ENCODE measurements at regions not wholly inside any gene's neighbourhood (a gene's known extent, or its start where the extent isn't known, plus 50 kb on each side); places are given as distances from the start of the nearest gene placed in this dataset.

DNA sequence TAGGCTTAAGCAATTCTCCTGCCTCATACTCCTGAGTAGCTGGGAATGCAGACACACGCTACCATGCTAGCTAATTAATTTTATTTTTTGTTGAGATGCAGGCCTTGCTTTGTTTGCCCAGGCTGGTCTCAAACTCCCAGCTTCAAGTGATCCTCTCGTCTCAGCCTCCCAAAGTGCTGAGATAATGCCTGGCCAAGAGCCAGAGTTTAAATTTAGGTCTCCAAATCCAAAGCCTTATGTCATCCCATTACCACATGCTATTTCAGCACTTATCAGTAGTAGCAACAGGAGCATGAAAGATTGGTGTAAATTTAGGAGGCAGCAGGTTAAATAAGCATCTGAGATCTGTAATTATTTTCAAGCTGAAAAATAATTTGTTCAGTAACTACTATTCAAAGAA is 326.1 kb upstream of the ANO5 start:
- Histone ChIP-seq H3K36me3 (ENCODE audit: control insufficient read depth in 5 of 5, insufficient read depth in 5 of 5, low read length in 5 of 5) (no peaks in the 10 kb centered on the region), H3K27me3 (ENCODE audit: control insufficient read depth in 5 of 5, insufficient read depth in 4 of 5, low read length in 5 of 5) (no peaks in the 10 kb centered on the region)

DNA sequence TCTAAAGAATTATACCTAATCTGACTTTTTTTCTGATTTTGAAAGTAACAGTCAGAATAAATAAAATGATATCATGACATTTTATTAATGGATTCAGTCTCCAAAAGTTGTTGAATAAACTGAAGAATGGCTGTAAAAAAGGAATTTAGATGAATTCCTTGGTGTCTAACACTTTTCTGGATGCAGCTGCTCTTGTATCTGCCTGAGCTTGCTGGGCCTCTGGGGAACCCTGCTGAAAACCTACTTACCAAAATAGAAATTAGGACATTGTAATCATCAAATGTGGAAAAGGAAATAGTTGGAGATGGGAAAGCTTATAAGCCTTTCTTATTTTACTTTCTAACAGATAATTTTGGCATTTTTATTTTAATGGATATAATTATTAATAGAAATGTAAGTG is 315.7 kb upstream of the ANO5 start:
- no peaks in the 10 kb centered on the region for H3K36me3 ChIP-seq (ENCODE audit: control insufficient read depth in 5 of 5, insufficient read depth in 5 of 5, low read length in 5 of 5)
- no peaks in the 10 kb centered on the region for H3K4me1 ChIP-seq (ENCODE audit: control insufficient read depth in 5 of 5, insufficient read depth in 5 of 5, low read length in 5 of 5)
- H3K9me3 ChIP-seq (ENCODE audit: control insufficient read depth in 5 of 5, low read length in 5 of 5), result peaks cover 0 to 4% (median 0%) of the 10 kb centered on the region in 5 donors
- no peak overlapping the region for H3K27ac ChIP-seq (ENCODE audit: low read depth, low read length)
- H3K27me3 ChIP-seq (ENCODE audit: control insufficient read depth in 5 of 5, insufficient read depth in 4 of 5, low read length in 5 of 5), result no peaks in the 10 kb centered on the region
- no peak overlapping the region for H3K9ac ChIP-seq (ENCODE audit: low read length in 5 of 5)
- no peak overlapping the region for H3K4me3 ChIP-seq (ENCODE audit: low read depth in 1 of 5, low read length in 5 of 5)

More for the DNA sequence above, 326.1 kb upstream of the ANO5 start:
- Histone ChIP-seq H3K27ac (ENCODE audit: low read depth, low read length) (no peak overlapping the region), H3K9ac (ENCODE audit: low read length in 5 of 5) (no peak overlapping the region), H3K9me3 (ENCODE audit: control insufficient read depth in 5 of 5, low read length in 5 of 5) (no peaks in the 10 kb centered on the region), H3K4me1 (ENCODE audit: control insufficient read depth in 5 of 5, insufficient read depth in 5 of 5, low read length in 5 of 5) (no peaks in the 10 kb centered on the region), H3K4me3 (ENCODE audit: low read depth in 1 of 5, low read length in 5 of 5) (no peak overlapping the region)

DNA sequence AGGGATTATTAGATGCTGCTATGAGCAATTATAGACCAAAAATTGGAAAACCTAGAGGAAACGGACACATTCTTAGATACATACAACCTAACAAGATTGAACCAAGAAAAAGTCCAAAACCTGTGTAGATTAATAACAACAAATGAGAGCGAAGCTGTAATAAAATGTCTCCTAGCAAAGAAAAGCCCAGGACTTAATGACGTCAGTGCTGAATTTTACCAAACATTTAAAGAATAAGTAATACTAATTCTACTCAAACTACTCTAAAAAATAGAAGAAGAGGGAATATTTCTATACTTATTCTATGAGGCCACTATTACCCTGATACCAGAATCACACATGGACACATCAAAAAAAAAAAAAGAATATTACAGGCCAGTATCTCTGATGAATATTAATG is 309.5 kb upstream of the ANO5 start:
- Histone ChIP-seq H3K9me3 (ENCODE audit: control insufficient read depth in 5 of 5, low read length in 5 of 5) (peaks cover 0 to 4% (median 0%) of the 10 kb centered on the region in 5 donors), H3K4me1 (ENCODE audit: control insufficient read depth in 5 of 5, insufficient read depth in 5 of 5, low read length in 5 of 5) (no peaks in the 10 kb centered on the region), H3K27ac (ENCODE audit: low read depth, low read length) (no peak overlapping the region), H3K4me3 (ENCODE audit: low read depth in 1 of 5, low read length in 5 of 5) (no peak overlapping the region), H3K36me3 (ENCODE audit: control insufficient read depth in 5 of 5, insufficient read depth in 5 of 5, low read length in 5 of 5) (no peaks in the 10 kb centered on the region), H3K9ac (ENCODE audit: low read length in 5 of 5) (no peak overlapping the region), H3K27me3 (ENCODE audit: control insufficient read depth in 5 of 5, insufficient read depth in 4 of 5, low read length in 5 of 5) (no peaks in the 10 kb centered on the region)

DNA sequence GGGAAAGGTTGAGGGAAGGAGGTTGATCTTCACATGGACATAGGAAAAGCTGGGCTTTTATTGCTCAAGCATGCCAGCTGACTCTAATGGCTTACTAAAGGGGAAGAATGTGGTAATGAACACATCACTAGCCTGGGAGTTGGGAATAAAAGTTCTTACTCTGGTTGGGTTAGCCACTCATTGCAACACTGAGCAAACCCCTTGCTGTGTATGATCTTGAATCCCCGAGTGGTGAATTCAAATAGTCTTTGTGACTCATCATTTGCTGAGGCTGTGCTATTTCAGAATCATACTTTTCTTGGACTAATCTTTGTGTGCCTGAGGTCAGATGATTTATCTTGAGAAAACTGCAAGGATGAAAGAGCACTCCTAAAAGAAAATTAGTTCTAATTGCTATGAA is 304.1 kb upstream of the ANO5 start:
- Histone ChIP-seq H3K4me1 (ENCODE audit: control insufficient read depth in 5 of 5, insufficient read depth in 5 of 5, low read length in 5 of 5) (peaks cover 0 to 8% (median 2%) of the 10 kb centered on the region in 5 donors), H3K36me3 (ENCODE audit: control insufficient read depth in 5 of 5, insufficient read depth in 5 of 5, low read length in 5 of 5) (no peaks in the 10 kb centered on the region), H3K4me3 (ENCODE audit: low read depth in 1 of 5, low read length in 5 of 5) (no peak overlapping the region), H3K9ac (ENCODE audit: low read length in 5 of 5) (no peak overlapping the region), H3K27me3 (ENCODE audit: control insufficient read depth in 5 of 5, insufficient read depth in 4 of 5, low read length in 5 of 5) (no peaks in the 10 kb centered on the region), H3K27ac (ENCODE audit: low read depth, low read length) (peak overlapping the region; percentile 53), H3K9me3 (ENCODE audit: control insufficient read depth in 5 of 5, low read length in 5 of 5) (no peaks in the 10 kb centered on the region)

DNA sequence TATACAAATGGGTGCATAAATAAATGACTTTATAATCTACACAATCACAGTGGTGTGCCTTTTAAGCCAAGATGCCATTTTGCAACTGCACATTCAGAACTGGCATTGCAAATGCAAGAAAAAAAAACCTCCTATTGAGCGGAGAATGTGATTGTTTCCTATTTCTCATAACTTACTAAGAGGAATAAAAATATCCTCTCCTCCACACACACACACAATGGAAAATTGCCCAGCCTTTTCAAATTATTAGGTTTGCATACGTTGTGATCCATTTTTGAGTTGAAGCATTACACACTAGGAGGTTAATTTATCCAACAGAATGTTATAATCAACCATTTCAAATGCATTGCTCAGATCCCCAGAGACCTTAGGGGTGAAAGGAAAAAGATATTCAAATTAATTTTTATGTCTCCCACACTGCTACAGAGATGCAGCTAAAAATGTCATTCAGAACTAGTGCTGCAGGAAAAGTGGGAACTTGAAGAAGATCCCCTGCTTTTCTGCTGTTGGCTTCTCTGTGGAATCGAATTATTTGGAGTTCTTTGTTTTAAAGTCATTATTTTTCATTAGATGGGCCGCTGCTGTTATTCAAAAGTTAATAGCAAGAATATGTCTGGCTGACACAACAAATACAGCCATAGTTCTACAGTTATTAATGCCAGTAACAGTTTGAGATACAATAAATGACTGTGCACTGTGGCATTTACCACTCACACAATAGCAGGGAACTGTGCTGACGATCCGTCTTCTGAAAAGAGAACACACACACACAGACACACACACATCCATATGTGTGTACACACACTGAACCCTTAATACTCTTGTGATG is 299.9 kb upstream of the ANO5 start:
- Histone ChIP-seq H3K27ac (ENCODE audit: low read depth, low read length) (no peak overlapping the region), H3K36me3 (ENCODE audit: control insufficient read depth in 5 of 5, insufficient read depth in 5 of 5, low read length in 5 of 5) (no peaks in the 10 kb centered on the region), H3K9ac (ENCODE audit: low read length in 5 of 5) (no peak overlapping the region), H3K4me3 (ENCODE audit: low read depth in 1 of 5, low read length in 5 of 5) (no peak overlapping the region), H3K27me3 (ENCODE audit: control insufficient read depth in 5 of 5, insufficient read depth in 4 of 5, low read length in 5 of 5) (no peaks in the 10 kb centered on the region), H3K4me1 (ENCODE audit: control insufficient read depth in 5 of 5, insufficient read depth in 5 of 5, low read length in 5 of 5) (peaks cover 0 to 8% (median 2%) of the 10 kb centered on the region in 5 donors), H3K9me3 (ENCODE audit: control insufficient read depth in 5 of 5, low read length in 5 of 5) (no peaks in the 10 kb centered on the region)

DNA sequence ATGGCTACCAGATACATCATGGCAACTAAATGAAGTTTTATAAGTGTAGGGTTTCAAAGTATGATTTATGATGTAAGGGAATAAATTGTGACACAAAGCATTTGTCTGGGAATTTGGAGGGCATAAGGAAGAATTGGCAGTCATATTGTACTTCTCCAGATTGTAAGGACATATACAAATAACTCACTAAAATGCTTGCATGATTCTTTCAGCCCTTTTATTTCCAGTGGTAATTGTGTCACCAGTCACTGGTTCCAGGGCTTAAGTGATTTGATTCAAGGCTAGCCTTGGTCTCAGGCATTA is 299.4 kb upstream of the ANO5 start:
- H3K4me1 ChIP-seq (ENCODE audit: control insufficient read depth in 5 of 5, insufficient read depth in 5 of 5, low read length in 5 of 5), result peaks cover 0 to 8% (median 2%) of the 10 kb centered on the region in 5 donors
- no peak overlapping the region for H3K27ac ChIP-seq (ENCODE audit: low read depth, low read length)
- no peak overlapping the region for H3K9ac ChIP-seq (ENCODE audit: low read length in 5 of 5)
- no peak overlapping the region for H3K4me3 ChIP-seq (ENCODE audit: low read depth in 1 of 5, low read length in 5 of 5)
- no peaks in the 10 kb centered on the region for H3K27me3 ChIP-seq (ENCODE audit: control insufficient read depth in 5 of 5, insufficient read depth in 4 of 5, low read length in 5 of 5)
- H3K9me3 ChIP-seq (ENCODE audit: control insufficient read depth in 5 of 5, low read length in 5 of 5), result no peaks in the 10 kb centered on the region
- H3K36me3 ChIP-seq (ENCODE audit: control insufficient read depth in 5 of 5, insufficient read depth in 5 of 5, low read length in 5 of 5), result no peaks in the 10 kb centered on the region

DNA sequence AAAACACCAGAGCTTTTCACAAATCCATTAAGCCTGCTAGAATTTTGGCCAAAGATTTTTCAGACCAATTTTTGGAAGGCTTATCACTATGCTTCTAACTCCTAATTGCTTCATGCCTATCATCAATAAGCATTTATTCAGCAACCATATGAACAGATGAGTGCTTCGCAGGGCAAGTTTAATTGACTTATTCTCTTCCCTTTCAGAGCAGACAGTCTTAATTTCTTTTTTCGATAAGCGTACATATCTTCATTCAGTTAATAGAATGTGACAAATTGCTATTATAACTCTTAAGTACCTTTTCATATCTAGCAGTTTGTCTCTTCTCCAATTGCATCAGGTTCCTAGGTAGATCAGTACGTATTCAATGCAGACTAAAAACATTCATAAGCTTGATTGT is 298.4 kb upstream of the ANO5 start:
- peaks cover 0 to 4% (median 0%) of the 10 kb centered on the region in 5 donors for H3K4me1 ChIP-seq (ENCODE audit: control insufficient read depth in 5 of 5, insufficient read depth in 5 of 5, low read length in 5 of 5)
- no peaks in the 10 kb centered on the region for H3K9me3 ChIP-seq (ENCODE audit: control insufficient read depth in 5 of 5, low read length in 5 of 5)
- H3K9ac ChIP-seq (ENCODE audit: low read length in 5 of 5), result no peak overlapping the region
- H3K27ac ChIP-seq (ENCODE audit: low read depth, low read length), result no peak overlapping the region
- no peak overlapping the region for H3K4me3 ChIP-seq (ENCODE audit: low read depth in 1 of 5, low read length in 5 of 5)
- H3K27me3 ChIP-seq (ENCODE audit: control insufficient read depth in 5 of 5, insufficient read depth in 4 of 5, low read length in 5 of 5), result no peaks in the 10 kb centered on the region
- H3K36me3 ChIP-seq (ENCODE audit: control insufficient read depth in 5 of 5, insufficient read depth in 5 of 5, low read length in 5 of 5), result no peaks in the 10 kb centered on the region

DNA sequence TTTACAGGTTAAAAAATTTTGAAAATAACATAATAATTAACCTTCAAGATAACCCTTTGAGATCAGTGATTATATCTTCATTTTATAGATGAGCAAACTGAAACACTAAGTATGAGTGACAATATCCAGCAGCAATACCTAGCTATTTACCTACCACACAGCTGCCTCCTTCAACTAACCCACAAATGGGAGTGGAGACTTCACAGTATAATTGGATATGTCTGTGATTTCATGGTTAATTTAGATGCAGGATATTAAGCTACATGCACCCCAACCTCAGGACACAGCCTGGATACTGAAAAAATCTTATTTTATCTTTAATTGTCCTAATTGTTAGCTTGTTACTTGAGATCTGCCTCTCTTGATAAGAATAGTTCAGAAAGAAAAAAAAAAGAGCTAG is 297.2 kb upstream of the ANO5 start:
- no peak overlapping the region for H3K9ac ChIP-seq (ENCODE audit: low read length in 5 of 5)
- H3K4me3 ChIP-seq (ENCODE audit: low read depth in 1 of 5, low read length in 5 of 5), result no peak overlapping the region
- H3K27ac ChIP-seq (ENCODE audit: low read depth, low read length), result no peak overlapping the region
- H3K9me3 ChIP-seq (ENCODE audit: control insufficient read depth in 5 of 5, low read length in 5 of 5), result no peaks in the 10 kb centered on the region
- no peaks in the 10 kb centered on the region for H3K36me3 ChIP-seq (ENCODE audit: control insufficient read depth in 5 of 5, insufficient read depth in 5 of 5, low read length in 5 of 5)
- peaks cover 0 to 4% (median 0%) of the 10 kb centered on the region in 5 donors for H3K4me1 ChIP-seq (ENCODE audit: control insufficient read depth in 5 of 5, insufficient read depth in 5 of 5, low read length in 5 of 5)
- H3K27me3 ChIP-seq (ENCODE audit: control insufficient read depth in 5 of 5, insufficient read depth in 4 of 5, low read length in 5 of 5), result no peaks in the 10 kb centered on the region

DNA sequence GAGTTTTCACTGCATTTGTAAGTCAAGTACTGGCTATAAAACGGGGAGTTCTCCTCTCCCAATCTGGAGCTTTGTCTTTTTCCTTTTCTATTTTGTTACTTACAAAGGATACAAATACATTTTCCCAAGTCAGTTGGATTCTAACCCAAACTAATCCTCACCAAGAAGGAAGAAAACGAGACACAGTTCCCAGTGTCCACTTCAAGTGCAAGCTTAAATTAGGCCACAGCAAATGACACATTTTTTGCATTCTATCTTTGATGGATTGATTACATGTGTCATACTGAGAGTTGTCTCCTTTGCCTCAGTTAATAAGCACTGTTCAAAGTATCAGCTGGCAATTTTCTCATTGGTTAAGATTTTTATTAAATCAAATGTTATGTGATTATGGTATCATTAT is 296.7 kb upstream of the ANO5 start:
- Histone ChIP-seq H3K36me3 (ENCODE audit: control insufficient read depth in 5 of 5, insufficient read depth in 5 of 5, low read length in 5 of 5) (no peaks in the 10 kb centered on the region), H3K9ac (ENCODE audit: low read length in 5 of 5) (no peak overlapping the region), H3K4me3 (ENCODE audit: low read depth in 1 of 5, low read length in 5 of 5) (no peak overlapping the region), H3K4me1 (ENCODE audit: control insufficient read depth in 5 of 5, insufficient read depth in 5 of 5, low read length in 5 of 5) (peaks cover 0 to 4% (median 0%) of the 10 kb centered on the region in 5 donors), H3K9me3 (ENCODE audit: control insufficient read depth in 5 of 5, low read length in 5 of 5) (no peaks in the 10 kb centered on the region), H3K27ac (ENCODE audit: low read depth, low read length) (no peak overlapping the region), H3K27me3 (ENCODE audit: control insufficient read depth in 5 of 5, insufficient read depth in 4 of 5, low read length in 5 of 5) (no peaks in the 10 kb centered on the region)

DNA sequence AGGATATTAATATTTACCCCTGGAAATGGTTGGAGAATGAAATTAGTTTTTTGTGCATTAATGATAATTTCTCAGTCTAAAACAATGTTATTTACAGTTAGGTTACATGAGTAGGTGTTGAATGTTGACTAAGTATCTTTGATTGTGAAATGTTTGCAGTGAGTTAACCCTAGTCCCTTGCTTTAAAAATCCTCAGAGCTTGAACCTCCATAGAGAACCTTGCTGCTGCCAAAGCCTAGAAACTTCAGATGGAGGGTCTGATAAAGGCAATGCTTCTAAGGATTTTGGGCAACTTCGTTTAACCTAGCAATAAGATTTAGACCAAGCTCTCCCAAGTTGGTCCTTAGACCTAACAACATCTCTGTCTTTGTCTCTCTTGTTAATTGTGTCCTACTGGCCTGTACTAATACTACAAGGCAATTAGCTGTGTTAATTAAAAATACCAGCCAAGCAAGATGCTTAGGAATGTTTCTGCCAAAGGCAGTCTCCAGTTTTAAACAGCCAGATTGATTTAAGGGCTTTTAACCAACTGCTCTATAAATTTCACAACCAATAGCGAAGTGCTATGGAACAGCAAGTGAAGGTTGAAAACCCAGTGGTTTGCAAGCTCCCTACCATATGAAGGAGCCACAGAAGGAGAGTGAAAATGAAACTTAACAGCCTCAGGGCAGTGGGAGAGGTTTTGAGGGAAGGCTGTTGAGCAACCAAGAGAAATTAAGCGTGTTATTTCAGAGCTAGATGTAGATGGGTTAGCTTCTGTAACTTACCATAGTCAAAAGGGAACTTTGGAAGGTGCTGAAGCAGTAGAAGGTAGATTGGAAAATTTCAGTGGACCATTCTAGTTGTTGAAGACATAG is 295.9 kb upstream of the ANO5 start:
- Histone ChIP-seq H3K9me3 (ENCODE audit: control insufficient read depth in 5 of 5, low read length in 5 of 5) (no peaks in the 10 kb centered on the region), H3K27ac (ENCODE audit: low read depth, low read length) (no peak overlapping the region), H3K36me3 (ENCODE audit: control insufficient read depth in 5 of 5, insufficient read depth in 5 of 5, low read length in 5 of 5) (no peaks in the 10 kb centered on the region), H3K9ac (ENCODE audit: low read length in 5 of 5) (no peak overlapping the region), H3K4me1 (ENCODE audit: control insufficient read depth in 5 of 5, insufficient read depth in 5 of 5, low read length in 5 of 5) (peaks cover 0 to 4% (median 0%) of the 10 kb centered on the region in 5 donors), H3K4me3 (ENCODE audit: low read depth in 1 of 5, low read length in 5 of 5) (no peak overlapping the region), H3K27me3 (ENCODE audit: control insufficient read depth in 5 of 5, insufficient read depth in 4 of 5, low read length in 5 of 5) (no peaks in the 10 kb centered on the region)

Measured in subcutaneous abdominal adipose tissue (tissue), 5 donors.